ENCODE measurements at regions not wholly inside any gene's neighbourhood (a gene's known extent, or its start where the extent isn't known, plus 50 kb on each side); places are given as distances from the start of the nearest gene placed in this dataset.

DNA sequence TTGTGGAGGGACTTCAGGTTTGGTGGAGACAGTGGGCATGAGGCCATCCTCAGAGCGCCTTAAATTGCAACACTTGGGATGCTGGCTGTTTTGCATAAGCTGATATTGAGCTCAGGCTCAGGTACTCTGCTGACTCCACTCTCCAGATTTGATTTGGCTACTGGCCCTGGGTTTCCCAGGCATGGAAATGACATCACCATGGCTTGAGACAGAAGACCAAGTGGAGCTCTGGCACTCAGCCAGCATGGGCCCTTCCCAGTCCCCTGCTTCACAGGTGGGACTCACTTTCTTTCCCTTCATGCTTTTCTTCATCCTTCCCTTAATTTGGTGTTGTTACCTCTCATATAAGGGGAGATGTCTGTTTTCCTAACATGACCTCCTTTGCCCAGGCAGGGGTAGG is 72.0 kb upstream of the IL12B start:
- TF ChIP-seq, protein P1, sequence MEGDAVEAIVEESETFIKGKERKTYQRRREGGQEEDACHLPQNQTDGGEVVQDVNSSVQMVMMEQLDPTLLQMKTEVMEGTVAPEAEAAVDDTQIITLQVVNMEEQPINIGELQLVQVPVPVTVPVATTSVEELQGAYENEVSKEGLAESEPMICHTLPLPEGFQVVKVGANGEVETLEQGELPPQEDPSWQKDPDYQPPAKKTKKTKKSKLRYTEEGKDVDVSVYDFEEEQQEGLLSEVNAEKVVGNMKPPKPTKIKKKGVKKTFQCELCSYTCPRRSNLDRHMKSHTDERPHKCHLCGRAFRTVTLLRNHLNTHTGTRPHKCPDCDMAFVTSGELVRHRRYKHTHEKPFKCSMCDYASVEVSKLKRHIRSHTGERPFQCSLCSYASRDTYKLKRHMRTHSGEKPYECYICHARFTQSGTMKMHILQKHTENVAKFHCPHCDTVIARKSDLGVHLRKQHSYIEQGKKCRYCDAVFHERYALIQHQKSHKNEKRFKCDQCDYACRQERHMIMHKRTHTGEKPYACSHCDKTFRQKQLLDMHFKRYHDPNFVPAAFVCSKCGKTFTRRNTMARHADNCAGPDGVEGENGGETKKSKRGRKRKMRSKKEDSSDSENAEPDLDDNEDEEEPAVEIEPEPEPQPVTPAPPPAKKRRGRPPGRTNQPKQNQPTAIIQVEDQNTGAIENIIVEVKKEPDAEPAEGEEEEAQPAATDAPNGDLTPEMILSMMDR (IDR thresholded peaks at IDR 0.05; ENCODE audit: low read length, missing control alignments), result no peak
- H3K4me3 ChIP-seq (replicated peaks; ENCODE audit: low read depth, low read length), result no peak overlapping the region
- no peak for DNase-seq (ENCODE audit: low read depth)

DNA sequence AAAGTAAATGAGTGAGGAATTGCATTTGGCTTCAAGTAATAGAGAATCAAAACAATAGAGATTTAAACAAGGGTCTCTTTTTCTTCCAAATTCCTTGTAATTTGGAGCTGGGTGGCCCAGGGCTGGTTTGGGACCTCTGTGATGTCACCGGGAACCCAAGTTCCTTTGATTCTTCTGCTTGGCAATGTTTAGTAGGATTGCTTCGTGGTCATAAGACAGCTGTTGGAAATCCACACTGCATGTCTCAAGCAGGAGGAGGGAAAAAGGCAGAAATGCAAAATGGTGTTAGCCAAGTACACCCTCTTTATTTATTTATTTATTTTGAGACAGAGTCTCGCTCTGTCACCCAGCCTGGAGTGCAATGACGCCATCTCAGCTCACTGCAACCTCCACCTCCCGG is 72.6 kb upstream of the IL12B start:
- no peak for DNase-seq (ENCODE audit: low read depth)
- no peak overlapping the region for H3K4me3 ChIP-seq (replicated peaks; ENCODE audit: low read depth, low read length)
- TF ChIP-seq, protein P1 (IDR thresholded peaks at IDR 0.05; ENCODE audit: low read length, missing control alignments), result no peak

DNA sequence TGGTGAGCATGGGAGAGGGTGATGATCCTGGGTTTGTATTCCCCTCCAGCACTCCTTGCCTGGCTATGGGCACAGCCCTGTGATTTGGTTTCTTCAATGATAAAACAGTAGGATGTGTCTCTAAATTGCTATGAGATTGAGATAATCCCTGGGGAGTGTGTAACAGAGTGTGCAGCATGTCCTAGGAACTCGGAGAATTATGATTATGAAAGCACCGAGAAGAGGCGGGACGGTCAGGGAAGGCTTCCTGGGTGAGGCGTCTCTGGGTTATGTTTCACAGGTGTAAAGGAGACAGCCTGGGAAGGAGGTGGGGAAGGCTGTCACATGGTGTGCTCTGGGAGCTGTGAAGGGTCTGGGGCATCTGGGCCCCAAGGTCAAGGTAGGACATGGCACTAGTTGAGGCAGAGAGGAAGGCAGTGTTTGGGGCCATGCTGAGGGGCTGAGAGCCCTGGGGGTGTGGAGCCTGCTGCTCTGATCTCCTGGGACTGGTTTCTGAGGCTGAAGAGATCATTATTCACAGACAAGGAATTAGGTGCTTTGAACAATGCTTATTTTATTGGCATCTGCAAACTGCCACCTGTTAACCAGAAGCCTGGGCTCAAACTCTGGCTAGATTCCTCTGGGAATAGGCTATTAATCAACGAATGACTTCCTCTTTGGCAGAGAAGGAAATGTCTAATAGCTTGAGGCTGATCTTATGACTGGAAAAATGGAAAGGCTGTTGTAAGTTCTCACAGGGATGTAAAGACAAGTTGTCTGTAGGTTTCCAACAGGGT is 73.8 kb upstream of the IL12B start:
- no peak for DNase-seq (ENCODE audit: low read depth)
- TF ChIP-seq, protein P1 (IDR thresholded peaks at IDR 0.05; ENCODE audit: low read length, missing control alignments), result no peak
- H3K4me3 ChIP-seq (replicated peaks; ENCODE audit: low read depth, low read length), result no peak overlapping the region

DNA sequence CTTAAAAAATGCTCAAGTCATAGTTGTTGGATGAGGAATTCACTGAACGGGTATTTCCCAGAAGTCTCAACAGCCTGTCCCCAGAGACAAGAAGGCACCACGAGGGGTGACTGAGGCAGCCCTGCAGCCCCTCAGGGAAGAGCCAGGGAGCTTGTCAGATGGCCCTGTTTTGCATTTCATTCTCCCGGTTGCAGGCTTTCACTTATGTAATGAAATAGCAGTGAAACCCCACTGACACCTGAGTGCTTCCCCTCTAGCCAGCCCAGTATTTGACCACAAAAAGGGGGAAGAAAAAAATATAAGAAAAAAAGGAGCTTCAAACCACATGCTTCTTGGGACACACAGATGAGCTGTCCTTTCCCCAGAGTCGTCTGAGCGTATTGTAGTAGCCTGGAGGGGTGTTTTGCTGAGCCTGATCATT is 75.3 kb upstream of the IL12B start:
- H3K4me3 ChIP-seq (replicated peaks; ENCODE audit: low read depth, low read length), result no peak overlapping the region
- TF ChIP-seq, protein P1 (IDR thresholded peaks at IDR 0.05; ENCODE audit: low read length, missing control alignments), result no peak
- DNase-seq (ENCODE audit: low read depth), result no peak

DNA sequence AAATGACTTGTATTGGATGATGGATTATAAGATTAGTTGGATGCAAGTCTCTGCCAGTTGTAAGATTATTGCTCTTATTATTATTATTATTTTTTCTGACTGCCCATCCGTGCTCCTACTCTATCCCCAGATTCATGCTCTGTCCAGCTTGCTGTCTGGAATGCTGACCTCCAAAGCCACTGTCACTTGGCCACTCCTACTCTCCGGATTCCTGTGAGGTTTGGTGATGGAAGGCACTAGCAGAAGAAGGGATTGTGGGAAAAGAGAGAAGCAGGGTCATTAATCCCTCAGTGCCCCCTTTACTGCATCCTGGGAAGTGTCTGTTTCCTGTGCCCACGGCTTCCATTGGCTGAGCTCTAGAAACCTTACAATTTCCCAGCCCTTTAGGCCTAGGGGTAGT is 76.3 kb upstream of the IL12B start:
- DNase-seq (ENCODE audit: low read depth), result no peak
- TF ChIP-seq, protein P1 (IDR thresholded peaks at IDR 0.05; ENCODE audit: low read length, missing control alignments), result no peak
- H3K4me3 ChIP-seq (replicated peaks; ENCODE audit: low read depth, low read length), result no peak overlapping the region

DNA sequence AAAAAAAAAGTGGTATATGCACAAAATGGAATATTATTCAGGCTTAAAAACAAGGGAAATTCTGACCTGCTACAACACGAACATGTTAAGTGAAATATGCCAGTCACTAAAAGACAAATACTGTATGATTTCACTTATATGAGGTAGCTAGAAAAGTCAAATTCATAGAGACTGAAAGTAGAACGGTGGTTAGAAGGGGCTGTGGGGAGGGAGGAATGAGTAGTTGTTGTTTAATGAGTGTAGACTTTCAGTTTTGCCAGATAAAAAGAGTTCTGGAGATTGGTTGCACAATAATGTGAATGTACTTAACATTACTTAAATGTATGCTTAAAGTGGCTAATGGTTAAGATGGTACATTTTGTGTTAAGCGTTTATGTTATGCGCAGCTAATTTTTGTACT is 79.5 kb upstream of the IL12B start:
- TF ChIP-seq, protein P1 (IDR thresholded peaks at IDR 0.05; ENCODE audit: low read length, missing control alignments), result no peak
- DNase-seq (ENCODE audit: low read depth), result no peak
- no peak overlapping the region for H3K4me3 ChIP-seq (replicated peaks; ENCODE audit: low read depth, low read length)

DNA sequence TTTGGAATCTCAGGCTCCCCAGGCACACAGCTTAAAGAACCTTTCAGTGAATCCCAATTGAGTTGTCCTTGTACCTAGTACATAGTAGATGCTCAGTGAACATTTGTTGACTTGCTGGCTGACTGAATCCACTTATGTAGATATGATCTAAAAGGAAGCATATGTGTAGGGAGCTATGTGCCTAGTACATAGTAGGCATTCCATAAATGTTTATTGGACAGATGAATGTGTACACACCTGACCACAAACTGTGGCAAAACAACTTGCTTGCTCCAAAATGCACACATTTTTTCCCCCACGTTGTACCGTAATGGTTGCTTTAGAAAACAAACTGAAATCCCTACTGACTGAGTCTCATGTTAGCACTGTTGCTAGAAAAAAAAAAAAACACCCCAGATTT is 80.2 kb upstream of the IL12B start:
- DNase-seq (ENCODE audit: low read depth), result no peak
- TF ChIP-seq, protein P1 (IDR thresholded peaks at IDR 0.05; ENCODE audit: low read length, missing control alignments), result no peak
- no peak overlapping the region for H3K4me3 ChIP-seq (replicated peaks; ENCODE audit: low read depth, low read length)
